ENCODE measurements at regions not wholly inside any gene's neighbourhood (a gene's known extent, or its start where the extent isn't known, plus 50 kb on each side); places are given as distances from the start of the nearest gene placed in this dataset.

GRCh38 chr10:106181501-106181900 lies 983.0 kb downstream of the SORCS1 start:
- H3K9me3 ChIP-seq: no peaks in the 10 kb centered on the region
- no peaks in the 10 kb centered on the region for H3K27me3 ChIP-seq
- H3K27ac ChIP-seq: no peak overlapping the region
- intact Hi-C loops (cut with DNase I; ENCODE audit: low total_unique reads): no loop called here
- DNase-seq: no peak
- no peak for TF ChIP-seq POLR2A (IDR thresholded peaks at IDR 0.05)
- no peak for TF ChIP-seq CTCF (IDR thresholded peaks at IDR 0.05)
- no peak for TF ChIP-seq EP300 (IDR thresholded peaks at IDR 0.05)
- TF ChIP-seq POLR2AphosphoS5 (IDR thresholded peaks at IDR 0.05): no peak
- no peaks in the 10 kb centered on the region for H3K4me1 ChIP-seq
- H3K36me3 ChIP-seq: no peaks in the 10 kb centered on the region
- H3K4me3 ChIP-seq: no peak overlapping the region
- 64 to 75% (median 66%) methylated on average over 3 of the region's 3 CpGs for WGBS, 5 donors

GRCh38 chr10:106179430-106179829 lies 985.1 kb downstream of the SORCS1 start:
- no peaks in the 10 kb centered on the region for H3K4me1 ChIP-seq
- H3K9me3 ChIP-seq: no peaks in the 10 kb centered on the region
- no peak overlapping the region for H3K4me3 ChIP-seq
- H3K36me3 ChIP-seq: no peaks in the 10 kb centered on the region
- no peak for TF ChIP-seq EP300 (IDR thresholded peaks at IDR 0.05)
- no peak for TF ChIP-seq POLR2AphosphoS5 (IDR thresholded peaks at IDR 0.05)
- TF ChIP-seq POLR2A (IDR thresholded peaks at IDR 0.05): no peak
- TF ChIP-seq CTCF (IDR thresholded peaks at IDR 0.05): no peak
- no peaks in the 10 kb centered on the region for H3K27me3 ChIP-seq
- intact Hi-C loops (cut with DNase I; ENCODE audit: low total_unique reads): no loop called here
- DNase-seq: no peak
- no peak overlapping the region for H3K27ac ChIP-seq

GRCh38 chr10:106175760-106176377 lies 988.6 kb downstream of the SORCS1 start:
- Histone ChIP-seq H3K27me3 (no peaks in the 10 kb centered on the region), H3K27ac (no peak overlapping the region), H3K36me3 (no peaks in the 10 kb centered on the region), H3K4me1 (no peaks in the 10 kb centered on the region), H3K4me3 (no peak overlapping the region), H3K9me3 (no peaks in the 10 kb centered on the region)
- TF ChIP-seq EP300 (IDR thresholded peaks at IDR 0.05): no peak
- TF ChIP-seq POLR2A (IDR thresholded peaks at IDR 0.05): no peak
- TF ChIP-seq POLR2AphosphoS5 (IDR thresholded peaks at IDR 0.05): no peak
- peak in 4 of 7 experiments; percentile 9 to 21 (median 16) for TF ChIP-seq CTCF (IDR thresholded peaks at IDR 0.05)
- WGBS, 5 donors: 53 to 57% (median 54%) methylated on average over 5 of the region's 5 CpGs
- DNase-seq: peak in 1 of 2 donors; percentile 52
- intact Hi-C loops (cut with DNase I; ENCODE audit: low total_unique reads): no loop called here

- no peaks in the 10 kb centered on the region for H3K36me3 ChIP-seq
- no peaks in the 10 kb centered on the region for H3K4me1 ChIP-seq
- no peaks in the 10 kb centered on the region for H3K9me3 ChIP-seq
- no peaks in the 10 kb centered on the region for H3K27me3 ChIP-seq
- H3K4me3 ChIP-seq: no peak overlapping the region
- 81 to 90% (median 87%) methylated on average over 3 of the region's 3 CpGs for whole genome bisulfite sequencing, 5 donors
- TF ChIP-seq CTCF (IDR thresholded peaks at IDR 0.05): no peak
- intact Hi-C loops (cut with DNase I; ENCODE audit: low total_unique reads): no loop called here
- no peak overlapping the region for H3K27ac ChIP-seq
- DNase-seq: no peak
These were observed 990.7 kb downstream of the SORCS1 start for GRCh38 chr10:106173838-106174237.
